Endothelial cell of umbilical vein (primary cell): ENCODE measurements at regions not wholly inside any gene's neighbourhood (a gene's known extent, or its start where the extent isn't known, plus 50 kb on each side); places are given as distances from the start of the nearest gene placed in this dataset.

ENCODE experiments used
- BruUV-seq: library from RNA; stranded (reverse); fragments of 400-500 nt; replicated peaks from 2 replicates; lab custom pipeline; 2021; lab: Mats Ljungman, UMichigan
- CTCF ChIA-PET: fragments of 300-600, 350-600 bp; sonication (Branson Sonifier 250); formaldehyde crosslinking; loops from one replicate; lab custom pipeline; 2021; ENCODE audit warnings: antibody characterized with exemption, inconsistent platforms; lab: Charles Lee
- POLR2A ChIA-PET: fragments of 300-600, 350-600 bp; sonication (Branson Sonifier 250); formaldehyde crosslinking; loops from one replicate; lab custom pipeline; 2021; ENCODE audit warnings: antibody characterized with exemption, inconsistent platforms; lab: Charles Lee
- DNase-seq: peaks from one replicate; pipeline ENCODE4 v3.0.0-alpha.2; 2011; ENCODE audit warnings: low read depth, low spot score
- FAIRE-seq: peaks from 2 replicates; lab custom pipeline; 2011; peaks lifted over from hg19 to GRCh38; lab: Jason Lieb, UNC
- H2AFZ ChIP-seq: 2 replicates; pipeline ENCODE4 v1.6.0; 2012; ENCODE audit warnings: low read depth, low read length, control low read depth, inconsistent platforms
- H3K27ac ChIP-seq: 2 replicates; pipeline ENCODE4 v1.5.1; 2011; ENCODE audit warnings: low read depth, mild to moderate bottlenecking, control low read depth, low read length, moderate library complexity; ENCODE audit not compliant: insufficient read depth
- H3K27me3 ChIP-seq, 2 experiments: 2 replicates each; pipeline versions ENCODE4 v1.6.0 to v1.6.1; 2011; ENCODE audit warnings: low read length in 2 of 2, mixed read lengths in 1 of 2; ENCODE audit not compliant: control insufficient read depth in 2 of 2, insufficient read depth in 2 of 2
- H3K36me3 ChIP-seq, 2 experiments: 2 replicates in 1 of 2; 3 replicates in 1 of 2; pipeline ENCODE4 v1.5.1; 2011; ENCODE audit warnings: low read length in 2 of 2, mild to moderate bottlenecking in 1 of 2, moderate library complexity in 1 of 2; ENCODE audit not compliant: control insufficient read depth in 2 of 2, insufficient read depth in 2 of 2; ENCODE audit errors: extremely low read depth in 1 of 2
- H3K4me1 ChIP-seq: 3 replicates; pipeline ENCODE4 v1.5.1; 2011; ENCODE audit warnings: mild to moderate bottlenecking, low read length; ENCODE audit not compliant: control insufficient read depth, insufficient read depth; ENCODE audit errors: extremely low read depth
- H3K4me2 ChIP-seq: 2 replicates; pipeline ENCODE4 v1.6.1; 2011; ENCODE audit warnings: low read length, control low read depth, mixed read lengths; ENCODE audit not compliant: insufficient read depth
- H3K4me3 ChIP-seq, 3 experiments: fragments of 200-600 bp in 1 of 3; sonication (generic), shearing (Covaris generic) in 1 of 3; replicated peaks in 1 of 3; 2 replicates each; pipeline ENCODE4 v1.5.1; 2011 to 2016; ENCODE audit warnings: control low read depth in 3 of 3, low read length in 3 of 3, mild to moderate bottlenecking in 2 of 3, inconsistent platforms in 1 of 3, low read depth in 1 of 3, moderate library complexity in 1 of 3; ENCODE audit not compliant: insufficient read depth in 1 of 3
- H3K79me2 ChIP-seq: 2 replicates; pipeline ENCODE4 v1.6.0; 2012; ENCODE audit warnings: low read length, inconsistent platforms; ENCODE audit not compliant: control insufficient read depth, insufficient read depth
- H3K9ac ChIP-seq: replicated peaks from 2 replicates; pipeline ENCODE3; 2011; ENCODE audit warnings: low read length, control low read depth; ENCODE audit not compliant: insufficient read depth; ENCODE audit errors: extremely low read depth
- H3K9me1 ChIP-seq: replicated peaks from 3 replicates; pipeline ENCODE4 v1.6.0; 2011; ENCODE audit warnings: mild to moderate bottlenecking, low read length; ENCODE audit not compliant: control insufficient read depth, insufficient read depth; ENCODE audit errors: extremely low read depth
- H3K9me3 ChIP-seq: replicated peaks from 2 replicates; pipeline ENCODE4 v1.5.1; 2012; ENCODE audit warnings: low read length, inconsistent platforms; ENCODE audit not compliant: control insufficient read depth, insufficient read depth
- H4K20me1 ChIP-seq: replicated peaks from 2 replicates; pipeline ENCODE3; 2011; ENCODE audit warnings: mild to moderate bottlenecking, low read length; ENCODE audit not compliant: control insufficient read depth, insufficient read depth; ENCODE audit errors: extremely low read depth
- EZH2 ChIP-seq: IDR thresholded peaks from 2 replicates; pipeline ENCODE4 v1.6.1; 2012; ENCODE audit warnings: borderline replicate concordance, low read depth, mild to moderate bottlenecking, moderate library complexity, low read length, inconsistent platforms; ENCODE audit not compliant: severe bottlenecking
- GATA2 ChIP-seq: IDR thresholded peaks from 2 replicates; pipeline ENCODE4 v1.7.0; 2011; ENCODE audit warnings: low read depth, mild to moderate bottlenecking, moderate library complexity, mixed read lengths, low read length; ENCODE audit not compliant: insufficient read length, insufficient read depth
- MYC ChIP-seq: IDR thresholded peaks from one replicate; pipeline ENCODE4 v1.6.1; 2011; ENCODE audit warnings: mild to moderate bottlenecking, low read depth, low read length
- POLR2A ChIP-seq: IDR thresholded peaks from 2 replicates; pipeline ENCODE4 v1.6.1; 2012; ENCODE audit warnings: low read depth, mild to moderate bottlenecking, control low read depth, low read length
- POLR2AphosphoS5 ChIP-seq: IDR thresholded peaks from 2 replicates; pipeline ENCODE4 v1.6.1; 2012; ENCODE audit warnings: low read depth, mild to moderate bottlenecking, control low read depth, low read length, moderate library complexity; ENCODE audit not compliant: insufficient read depth
- dilution Hi-C: fragments of 300-500 bp; cut with MboI; formaldehyde crosslinking; loops from one replicate; pipeline ENCODE4 v1.15.0; 2019; ENCODE audit warnings: low sequenced_read_pairs; ENCODE audit not compliant: extremely low pct_ligation_motif_present
- intact Hi-C: fragments of 100-400 bp; cut with micrococcal nuclease; formaldehyde crosslinking; loops from one replicate; pipeline ENCODE4 v1.10.0; 2022
- TF ChIP-seq, protein P1 (sequence below), 2 donors: IDR thresholded peaks; 1 replicate in 1 of 2; 2 replicates in 1 of 2; pipeline ENCODE4 v1.5.1; 2011; ENCODE audit warnings: low read length in 2 of 2, mild to moderate bottlenecking in 2 of 2, moderate library complexity in 2 of 2, control low read depth in 1 of 2, inconsistent platforms in 1 of 2, low read depth in 1 of 2; ENCODE audit not compliant: insufficient read depth in 1 of 2; ENCODE audit errors: extremely low read depth in 1 of 2
- TF ChIP-seq, protein P2 (sequence below): IDR thresholded peaks from 2 replicates; pipeline ENCODE4 v1.6.1; 2011; ENCODE audit not compliant: insufficient read depth, insufficient read length

DNA sequence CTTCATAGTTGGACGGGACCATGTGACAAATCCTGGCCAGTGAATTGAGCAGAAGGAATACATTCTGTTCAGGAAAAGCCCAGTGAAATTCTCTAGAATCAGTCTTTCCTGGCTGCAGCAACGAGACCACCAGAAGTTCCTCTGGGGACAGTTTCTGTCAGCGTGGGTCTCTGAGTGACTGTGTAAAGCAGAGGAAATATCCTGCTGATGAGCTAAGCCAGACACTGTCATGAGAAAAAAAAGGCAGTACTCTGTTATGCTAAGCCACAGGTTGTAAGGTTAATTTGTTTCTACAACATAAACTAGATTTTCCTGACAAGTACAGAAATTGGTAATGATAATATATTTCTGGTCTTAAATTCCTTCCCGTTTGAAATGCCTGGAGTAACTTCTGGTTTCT, 664.4 kb downstream of the LMO4 start:
- FAIRE-seq = no peak

More for the DNA sequence above, 664.4 kb downstream of the LMO4 start:
- Histone ChIP-seq H3K79me2 (no peaks in the 10 kb centered on the region), H3K4me1 (peaks cover 1% of the 10 kb centered on the region), H3K4me3 (no peak overlapping the region), H3K27ac (no peak overlapping the region), H3K9me1 (no peaks in the 10 kb centered on the region), H3K36me3 (no peaks in the 10 kb centered on the region), H3K4me2 (no peak overlapping the region), H2AFZ (no peak overlapping the region), H3K27me3 (no peaks in the 10 kb centered on the region), H3K9me3 (no peaks in the 10 kb centered on the region), H3K9ac (no peak overlapping the region), H4K20me1 (no peaks in the 10 kb centered on the region)
- no peak for DNase-seq
- TF ChIP-seq, protein P1, sequence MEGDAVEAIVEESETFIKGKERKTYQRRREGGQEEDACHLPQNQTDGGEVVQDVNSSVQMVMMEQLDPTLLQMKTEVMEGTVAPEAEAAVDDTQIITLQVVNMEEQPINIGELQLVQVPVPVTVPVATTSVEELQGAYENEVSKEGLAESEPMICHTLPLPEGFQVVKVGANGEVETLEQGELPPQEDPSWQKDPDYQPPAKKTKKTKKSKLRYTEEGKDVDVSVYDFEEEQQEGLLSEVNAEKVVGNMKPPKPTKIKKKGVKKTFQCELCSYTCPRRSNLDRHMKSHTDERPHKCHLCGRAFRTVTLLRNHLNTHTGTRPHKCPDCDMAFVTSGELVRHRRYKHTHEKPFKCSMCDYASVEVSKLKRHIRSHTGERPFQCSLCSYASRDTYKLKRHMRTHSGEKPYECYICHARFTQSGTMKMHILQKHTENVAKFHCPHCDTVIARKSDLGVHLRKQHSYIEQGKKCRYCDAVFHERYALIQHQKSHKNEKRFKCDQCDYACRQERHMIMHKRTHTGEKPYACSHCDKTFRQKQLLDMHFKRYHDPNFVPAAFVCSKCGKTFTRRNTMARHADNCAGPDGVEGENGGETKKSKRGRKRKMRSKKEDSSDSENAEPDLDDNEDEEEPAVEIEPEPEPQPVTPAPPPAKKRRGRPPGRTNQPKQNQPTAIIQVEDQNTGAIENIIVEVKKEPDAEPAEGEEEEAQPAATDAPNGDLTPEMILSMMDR (IDR thresholded peaks at IDR 0.05; ENCODE audit: extremely low read depth in 1 of 2, insufficient read depth in 1 of 2, low read depth in 1 of 2, low read length in 2 of 2) = no peak
- TF ChIP-seq EZH2 (no peak), GATA2 (no peak), MYC (no peak), POLR2AphosphoS5 (no peak), POLR2A (no peak)
- TF ChIP-seq, protein P2, sequence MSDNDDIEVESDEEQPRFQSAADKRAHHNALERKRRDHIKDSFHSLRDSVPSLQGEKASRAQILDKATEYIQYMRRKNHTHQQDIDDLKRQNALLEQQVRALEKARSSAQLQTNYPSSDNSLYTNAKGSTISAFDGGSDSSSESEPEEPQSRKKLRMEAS = no peak
- CTCF ChIA-PET = interaction anchor here (1.0 kb wide), 1 partner anchor 22 kb away, joined by 3 read pairs; no protein-coding TSS in a partner anchor
- intact Hi-C loops = no loop called here
- dilution Hi-C loops = no loop called here
- BruUV-seq = no TSS peak
- POLR2A ChIA-PET = no interaction called here
